ENCODE measurements at regions not wholly inside any gene's neighbourhood (a gene's known extent, or its start where the extent isn't known, plus 50 kb on each side); places are given as distances from the start of the nearest gene placed in this dataset.

GRCh38 chr1:48054232-48054631, 57.0 kb upstream of the TRABD2B start:
- Histone ChIP-seq H3K36me3 (ENCODE audit: control insufficient read depth, insufficient read depth, low read length) (no peaks in the 10 kb centered on the region), H2AFZ (no peak overlapping the region), H3K9ac (no peak overlapping the region), H3K79me2 (no peaks in the 10 kb centered on the region), H3K27me3 (ENCODE audit: control insufficient read depth, insufficient read depth, low read length) (no peaks in the 10 kb centered on the region), H3K4me3 (ENCODE audit: low read depth, low read length) (no peak overlapping the region), H3K27ac (no peak overlapping the region), H3K4me1 (no peaks in the 10 kb centered on the region), H3K9me3 (ENCODE audit: control insufficient read depth, low read length) (no peaks in the 10 kb centered on the region), H3K4me2 (ENCODE audit: low read length) (no peak overlapping the region)
- TF ChIP-seq CTCF (IDR thresholded peaks at IDR 0.05): no peak

- Histone ChIP-seq H3K27me3 (ENCODE audit: control insufficient read depth, insufficient read depth, low read length) (no peaks in the 10 kb centered on the region), H3K36me3 (ENCODE audit: control insufficient read depth, insufficient read depth, low read length) (no peaks in the 10 kb centered on the region), H3K4me2 (ENCODE audit: low read length) (no peak overlapping the region), H3K4me3 (ENCODE audit: low read depth, low read length) (no peak overlapping the region), H2AFZ (no peak overlapping the region), H3K27ac (no peak overlapping the region), H3K9ac (no peak overlapping the region), H3K9me3 (ENCODE audit: control insufficient read depth, low read length) (no peaks in the 10 kb centered on the region), H3K79me2 (no peaks in the 10 kb centered on the region), H3K4me1 (no peaks in the 10 kb centered on the region)
- TF ChIP-seq CTCF (IDR thresholded peaks at IDR 0.05): no peak
Measured at GRCh38 chr1:48052923-48053291, 55.7 kb upstream of the TRABD2B start.

GRCh38 chr1:48051466-48052126, 54.4 kb upstream of the TRABD2B start:
- no peaks in the 10 kb centered on the region for H3K4me1 ChIP-seq
- no peak overlapping the region for H3K4me3 ChIP-seq (ENCODE audit: low read depth, low read length)

GRCh38 chr1:48049823-48050535, 52.8 kb upstream of the TRABD2B start:
- Histone ChIP-seq H3K9me3 (ENCODE audit: control insufficient read depth, low read length) (no peaks in the 10 kb centered on the region), H3K4me1 (no peaks in the 10 kb centered on the region), H3K79me2 (no peaks in the 10 kb centered on the region)

More at GRCh38 chr1:48051466-48052126, 54.4 kb upstream of the TRABD2B start:
- H3K27ac ChIP-seq: no peak overlapping the region
- no peaks in the 10 kb centered on the region for H3K27me3 ChIP-seq (ENCODE audit: control insufficient read depth, insufficient read depth, low read length)
- no peak overlapping the region for H3K9ac ChIP-seq
- H3K9me3 ChIP-seq (ENCODE audit: control insufficient read depth, low read length): no peaks in the 10 kb centered on the region
- TF ChIP-seq CTCF (IDR thresholded peaks at IDR 0.05): no peak
- H2AFZ ChIP-seq: no peak overlapping the region
- H3K36me3 ChIP-seq (ENCODE audit: control insufficient read depth, insufficient read depth, low read length): no peaks in the 10 kb centered on the region
- H3K4me2 ChIP-seq (ENCODE audit: low read length): no peak overlapping the region
- no peaks in the 10 kb centered on the region for H3K79me2 ChIP-seq

More at GRCh38 chr1:48049823-48050535, 52.8 kb upstream of the TRABD2B start:
- no peak overlapping the region for H3K27ac ChIP-seq
- no peaks in the 10 kb centered on the region for H3K27me3 ChIP-seq (ENCODE audit: control insufficient read depth, insufficient read depth, low read length)
- no peak overlapping the region for H2AFZ ChIP-seq
- no peak for TF ChIP-seq CTCF (IDR thresholded peaks at IDR 0.05)
- no peaks in the 10 kb centered on the region for H3K36me3 ChIP-seq (ENCODE audit: control insufficient read depth, insufficient read depth, low read length)
- H3K4me2 ChIP-seq (ENCODE audit: low read length): no peak overlapping the region
- no peak overlapping the region for H3K4me3 ChIP-seq (ENCODE audit: low read depth, low read length)
- no peak overlapping the region for H3K9ac ChIP-seq
